ENCODE measurements at regions not wholly inside any gene's neighbourhood (a gene's known extent, or its start where the extent isn't known, plus 50 kb on each side); places are given as distances from the start of the nearest gene placed in this dataset.

- Histone ChIP-seq H3K27me3 (no peaks in the 10 kb centered on the region), H3K4me1 (no peaks in the 10 kb centered on the region), H3K36me3 (no peaks in the 10 kb centered on the region), H3K9me3 (no peaks in the 10 kb centered on the region), H3K4me3 (no peak overlapping the region), H3K27ac (no peak overlapping the region)
- whole genome bisulfite sequencing, 2 donors, result 16 to 67% methylated on average over 3 of the region's 3 CpGs
- intact Hi-C loops (cut with DNase I), result no loop called here
- TF ChIP-seq POLR2A (IDR thresholded peaks at IDR 0.05), result no peak
- DNase-seq, result no peak
Measured at GRCh38 chrX:20711366-20711765, 444.7 kb upstream of the RPS6KA3 start.

- Histone ChIP-seq H3K36me3 (no peaks in the 10 kb centered on the region), H3K27me3 (no peaks in the 10 kb centered on the region), H3K9me3 (no peaks in the 10 kb centered on the region), H3K27ac (no peak overlapping the region), H3K4me3 (no peak overlapping the region), H3K4me1 (no peaks in the 10 kb centered on the region)
- no peak for TF ChIP-seq CTCF (IDR thresholded peaks at IDR 0.05)
- no peak for TF ChIP-seq EP300 (IDR thresholded peaks at IDR 0.05)
- no peak for TF ChIP-seq POLR2A (IDR thresholded peaks at IDR 0.05)
- intact Hi-C loops (cut with DNase I), result no loop called here
- WGBS, 2 donors, result 72 to 83% methylated on average over 2 of the region's 2 CpGs
- DNase-seq, result no peak
Measured at GRCh38 chrX:20693078-20693477, 426.4 kb upstream of the RPS6KA3 start.

- intact Hi-C loops (cut with DNase I), result no loop called here
- no peaks in the 10 kb centered on the region for H3K27me3 ChIP-seq
- DNase-seq, result no peak
- H3K36me3 ChIP-seq, result no peaks in the 10 kb centered on the region
- WGBS, 2 donors, result 84 to 90% methylated on average over 7 of the region's 7 CpGs
- no peaks in the 10 kb centered on the region for H3K4me1 ChIP-seq
- TF ChIP-seq POLR2A (IDR thresholded peaks at IDR 0.05) (no peak), EP300 (IDR thresholded peaks at IDR 0.05) (no peak), CTCF (IDR thresholded peaks at IDR 0.05) (no peak), POLR2AphosphoS5 (IDR thresholded peaks at IDR 0.05) (no peak)
- no peaks in the 10 kb centered on the region for H3K9me3 ChIP-seq
- no peak overlapping the region for H3K27ac ChIP-seq
- no peak overlapping the region for H3K4me3 ChIP-seq
Measured at GRCh38 chrX:20686256-20686655, 419.5 kb upstream of the RPS6KA3 start.

- 86 to 93% methylated on average over 5 of the region's 5 CpGs for WGBS, 2 donors
- no peak overlapping the region for H3K27ac ChIP-seq
- intact Hi-C loops (cut with DNase I), result no loop called here
- H3K9me3 ChIP-seq, result no peaks in the 10 kb centered on the region
- H3K36me3 ChIP-seq, result no peaks in the 10 kb centered on the region
- TF ChIP-seq POLR2AphosphoS5 (IDR thresholded peaks at IDR 0.05) (no peak), CTCF (IDR thresholded peaks at IDR 0.05) (no peak), POLR2A (IDR thresholded peaks at IDR 0.05) (no peak), EP300 (IDR thresholded peaks at IDR 0.05) (no peak)
- no peaks in the 10 kb centered on the region for H3K27me3 ChIP-seq
- no peak for DNase-seq
- H3K4me1 ChIP-seq, result no peaks in the 10 kb centered on the region
- no peak overlapping the region for H3K4me3 ChIP-seq
Measured at GRCh38 chrX:20685652-20686051, 418.9 kb upstream of the RPS6KA3 start.

- Histone ChIP-seq H3K36me3 (no peaks in the 10 kb centered on the region), H3K4me1 (no peaks in the 10 kb centered on the region), H3K27me3 (no peaks in the 10 kb centered on the region), H3K27ac (no peak overlapping the region), H3K9me3 (no peaks in the 10 kb centered on the region), H3K4me3 (no peak overlapping the region)
- 62 to 70% methylated on average over 1 of the region's 1 CpG for WGBS, 2 donors
- intact Hi-C loops (cut with DNase I), result no loop called here
- no peak for DNase-seq
- TF ChIP-seq POLR2AphosphoS5 (IDR thresholded peaks at IDR 0.05) (no peak), EP300 (IDR thresholded peaks at IDR 0.05) (no peak), CTCF (IDR thresholded peaks at IDR 0.05) (no peak), POLR2A (IDR thresholded peaks at IDR 0.05) (no peak)
Measured at GRCh38 chrX:20681683-20682082, 415.0 kb upstream of the RPS6KA3 start.

Data from sigmoid colon (tissue), 6 donors.